NB4 (cell line): ENCODE measurements at regions not wholly inside any gene's neighbourhood (a gene's known extent, or its start where the extent isn't known, plus 50 kb on each side); places are given as distances from the start of the nearest gene placed in this dataset.

ENCODE experiments used
- DNase-seq: peaks from one replicate; pipeline ENCODE4 v3.0.0; 2010; ENCODE audit warnings: low read depth
- H3K4me3 ChIP-seq: one replicate; pipeline ENCODE4 v1.5.1; 2011; ENCODE audit warnings: mild to moderate bottlenecking, low read depth, low read length, moderate library complexity
- CTCF ChIP-seq: IDR thresholded peaks from one replicate; pipeline ENCODE4 v1.5.1; 2012; ENCODE audit warnings: low read depth, low read length
- MAX ChIP-seq: IDR thresholded peaks from 2 replicates; pipeline ENCODE4 v1.6.1; 2011; ENCODE audit warnings: low read depth, low read length
- MYC ChIP-seq: IDR thresholded peaks from 2 replicates; pipeline ENCODE4 v1.6.1; 2011; ENCODE audit warnings: low read depth, low read length
- POLR2A ChIP-seq: IDR thresholded peaks from 2 replicates; pipeline ENCODE4 v1.6.1; 2011; ENCODE audit warnings: mild to moderate bottlenecking; ENCODE audit not compliant: insufficient read length; ENCODE audit errors: extremely low read depth

- H3K4me3 ChIP-seq = no peak overlapping the region
- TF ChIP-seq POLR2A (no peak), CTCF (no peak), MYC (no peak), MAX (no peak)
- no peak for DNase-seq
These were observed 63.5 kb upstream of the WDR1 start for GRCh38 chr4:10179957-10180602.

GRCh38 chr4:10178763-10179162, 62.2 kb upstream of the WDR1 start:
- TF ChIP-seq MYC (no peak), POLR2A (no peak), MAX (no peak), CTCF (no peak)
- no peak overlapping the region for H3K4me3 ChIP-seq
- DNase-seq = no peak

GRCh38 chr4:10175626-10176025, 59.0 kb upstream of the WDR1 start:
- DNase-seq = no peak
- TF ChIP-seq POLR2A (no peak), CTCF (no peak), MYC (no peak), MAX (no peak)
- no peak overlapping the region for H3K4me3 ChIP-seq

GRCh38 chr4:10173754-10174749, 57.5 kb upstream of the WDR1 start:
- no peak for DNase-seq
- TF ChIP-seq MAX (no peak), POLR2A (no peak), CTCF (no peak), MYC (no peak)
- no peak overlapping the region for H3K4me3 ChIP-seq

- DNase-seq = no peak
- no peak overlapping the region for H3K4me3 ChIP-seq
- no peak for TF ChIP-seq CTCF
- no peak for TF ChIP-seq POLR2A
- no peak for TF ChIP-seq MAX
- no peak for TF ChIP-seq MYC
These were observed 56.6 kb upstream of the WDR1 start for GRCh38 chr4:10173037-10173753.
